ENCODE measurements at regions not wholly inside any gene's neighbourhood (a gene's known extent, or its start where the extent isn't known, plus 50 kb on each side); places are given as distances from the start of the nearest gene placed in this dataset.

- TF ChIP-seq, protein P1, sequence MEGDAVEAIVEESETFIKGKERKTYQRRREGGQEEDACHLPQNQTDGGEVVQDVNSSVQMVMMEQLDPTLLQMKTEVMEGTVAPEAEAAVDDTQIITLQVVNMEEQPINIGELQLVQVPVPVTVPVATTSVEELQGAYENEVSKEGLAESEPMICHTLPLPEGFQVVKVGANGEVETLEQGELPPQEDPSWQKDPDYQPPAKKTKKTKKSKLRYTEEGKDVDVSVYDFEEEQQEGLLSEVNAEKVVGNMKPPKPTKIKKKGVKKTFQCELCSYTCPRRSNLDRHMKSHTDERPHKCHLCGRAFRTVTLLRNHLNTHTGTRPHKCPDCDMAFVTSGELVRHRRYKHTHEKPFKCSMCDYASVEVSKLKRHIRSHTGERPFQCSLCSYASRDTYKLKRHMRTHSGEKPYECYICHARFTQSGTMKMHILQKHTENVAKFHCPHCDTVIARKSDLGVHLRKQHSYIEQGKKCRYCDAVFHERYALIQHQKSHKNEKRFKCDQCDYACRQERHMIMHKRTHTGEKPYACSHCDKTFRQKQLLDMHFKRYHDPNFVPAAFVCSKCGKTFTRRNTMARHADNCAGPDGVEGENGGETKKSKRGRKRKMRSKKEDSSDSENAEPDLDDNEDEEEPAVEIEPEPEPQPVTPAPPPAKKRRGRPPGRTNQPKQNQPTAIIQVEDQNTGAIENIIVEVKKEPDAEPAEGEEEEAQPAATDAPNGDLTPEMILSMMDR (IDR thresholded peaks at IDR 0.05; ENCODE audit: low read depth, low read length, poor library complexity, severe bottlenecking) = no peak
- TF ChIP-seq EZH2phosphoT487 (IDR thresholded peaks at IDR 0.05; ENCODE audit: borderline replicate concordance, low read length) = no peak
Observed at GRCh38 chr16:56122251-56122650, 69.0 kb upstream of the GNAO1 start.
